A549 (cell line): ENCODE measurements at regions not wholly inside any gene's neighbourhood (a gene's known extent, or its start where the extent isn't known, plus 50 kb on each side); places are given as distances from the start of the nearest gene placed in this dataset.
"Not testable (repeated sequence)": the region's sequence is repeated elsewhere in the genome, so short reads cannot be mapped to it uniquely, and the experiment has no call there.

Source experiments
- ATAC-seq, 2 experiments: fragments of 200-7000 bp in 1 of 2; fragments of >200 bp in 1 of 2; cut with Nextera tagmentation in 1 of 2; cut with Tn5 transposase in 1 of 2; 3 replicates each; pipeline versions ENCODE4 v1.8.0 to v1.9.1; 2018 to 2020; ENCODE audit warnings: mild to moderate bottlenecking in 1 of 2, moderate library complexity in 1 of 2
- CTCF ChIA-PET: fragments of 300-600 bp; sonication (Branson Sonifier 250); formaldehyde crosslinking; extraction: SDS; loops from one replicate; lab custom pipeline; 2021; ENCODE audit warnings: antibody characterized with exemption, inconsistent platforms; lab: Yijun Ruan, JAX
- POLR2A ChIA-PET: fragments of 350-600 bp; formaldehyde crosslinking; extraction: SDS; loops from one replicate; lab custom pipeline; 2021; ENCODE audit warnings: antibody characterized with exemption, inconsistent platforms; lab: Yijun Ruan, JAX
- DNase-seq, 2 experiments: peaks; one replicate each; pipeline versions ENCODE4 v3.0.0 to v3.0.0-alpha.2; 2011 to 2016; ENCODE audit warnings: low read depth in 1 of 2, low spot score in 1 of 2
- FAIRE-seq: peaks from 2 replicates; lab custom pipeline; 2011; peaks lifted over from hg19 to GRCh38; lab: Jason Lieb, UNC
- H3K27ac ChIP-seq, 2 experiments: fragments of >200 bp; sonication (Bioruptor Twin); formaldehyde crosslinking; 3 replicates each; pipeline ENCODE4 v1.5.1; 2016 to 2017
- H3K4me1 ChIP-seq: fragments of >200 bp; sonication (Bioruptor Twin); formaldehyde crosslinking; 3 replicates; pipeline ENCODE4 v1.6.1; 2016
- H3K4me2 ChIP-seq: fragments of >200 bp; sonication (Bioruptor Twin); formaldehyde crosslinking; 3 replicates; pipeline ENCODE4 v1.6.1; 2016
- H3K4me3 ChIP-seq: fragments of >200 bp; sonication (Bioruptor Twin); formaldehyde crosslinking; 3 replicates; pipeline ENCODE4 v1.5.1; 2016
- H3K9me3 ChIP-seq: fragments of >200 bp; sonication (Bioruptor Twin); formaldehyde crosslinking; 3 replicates; pipeline ENCODE4 v1.6.1; 2016
- BCL3 ChIP-seq: fragments of >200 bp; sonication (Bioruptor Twin); formaldehyde crosslinking; IDR thresholded peaks from 3 replicates; pipeline ENCODE4 v1.6.1; 2016
- CBX2 ChIP-seq: fragments of 200-600 bp; sonication (generic); IDR thresholded peaks from 2 replicates; pipeline ENCODE4 v1.6.1; 2016; ENCODE audit warnings: low read depth, mild to moderate bottlenecking, borderline replicate concordance
- CBX8 ChIP-seq: fragments of 200-600 bp; sonication (generic); IDR thresholded peaks from 2 replicates; pipeline ENCODE4 v1.6.1; 2016
- CHD2 ChIP-seq: fragments of 150-350 bp; IDR thresholded peaks from 2 replicates; pipeline ENCODE4 v1.6.1; 2014; ENCODE audit warnings: low read length; ENCODE audit not compliant: partially characterized antibody
- EP300 ChIP-seq, 2 experiments: fragments of >200 bp; sonication (Bioruptor Twin); formaldehyde crosslinking; IDR thresholded peaks; 2 replicates in 1 of 2; 3 replicates in 1 of 2; pipeline ENCODE4 v1.6.1; 2016 to 2017
- ESRRA ChIP-seq: fragments of 150-350 bp; IDR thresholded peaks from 2 replicates; pipeline ENCODE4 v1.6.1; 2014; ENCODE audit warnings: mild to moderate bottlenecking, low read length, borderline replicate concordance
- GATA3 ChIP-seq: IDR thresholded peaks from 2 replicates; pipeline ENCODE4 v1.6.1; 2012; ENCODE audit warnings: borderline replicate concordance
- HDAC2 ChIP-seq: fragments of 200-600 bp; sonication (generic); IDR thresholded peaks from 2 replicates; pipeline ENCODE4 v1.6.1; 2016
- HEYL ChIP-seq: fragments of 250-450 bp; sonication (Bioruptor Pico); IDR thresholded peaks from 2 replicates; pipeline ENCODE4 v1.8.0; 2021; ENCODE audit warnings: mild to moderate bottlenecking, moderate library complexity
- HOXB13 ChIP-seq: fragments of 250-450 bp; sonication (Bioruptor Pico); IDR thresholded peaks from 2 replicates; pipeline ENCODE4 v1.5.0; 2020; ENCODE audit warnings: low read depth, mild to moderate bottlenecking, moderate library complexity
- MAFK ChIP-seq: fragments of 450-650 bp; IDR thresholded peaks from 2 replicates; pipeline ENCODE4 v1.6.1; 2014; ENCODE audit not compliant: partially characterized antibody
- MAZ ChIP-seq: fragments of 150-350 bp; IDR thresholded peaks from 2 replicates; pipeline ENCODE4 v1.6.1; 2014; ENCODE audit warnings: antibody characterized with exemption, low read depth, low read length, borderline replicate concordance
- MYC ChIP-seq: IDR thresholded peaks from 2 replicates; pipeline ENCODE4 v1.6.1; 2012; ENCODE audit warnings: mild to moderate bottlenecking, inconsistent platforms, low read length, improper control_type of control experiment, borderline replicate concordance
- NFE2L2 ChIP-seq: fragments of 150-350 bp; conservative IDR thresholded peaks from 2 replicates; pipeline ENCODE4 v1.6.1; 2014; ENCODE audit warnings: low read length
- NPAS2 ChIP-seq: fragments of 250-450 bp; sonication (Bioruptor Pico); IDR thresholded peaks from 2 replicates; pipeline ENCODE4 v1.8.0; 2022; ENCODE audit warnings: mild to moderate bottlenecking, moderate library complexity, borderline replicate concordance
- PBX3 ChIP-seq: IDR thresholded peaks from 2 replicates; pipeline ENCODE4 v1.6.1; 2012
- RAD21 ChIP-seq, 2 experiments: fragments of >200 bp in 1 of 2; sonication (Bioruptor Twin) in 1 of 2; formaldehyde crosslinking in 1 of 2; IDR thresholded peaks in 1 of 2; conservative IDR thresholded peaks in 1 of 2; 2 replicates in 1 of 2; 3 replicates in 1 of 2; pipeline ENCODE4 v1.6.1; 2012 to 2018; ENCODE audit warnings: inconsistent platforms in 1 of 2
- RCOR1 ChIP-seq: fragments of 150-350 bp; IDR thresholded peaks from 2 replicates; pipeline ENCODE4 v1.6.1; 2014; ENCODE audit warnings: antibody characterized with exemption, low read length, low read depth
- RFX5 ChIP-seq: fragments of 450-650 bp; IDR thresholded peaks from 2 replicates; pipeline ENCODE4 v1.7.1; 2014; ENCODE audit warnings: antibody characterized with exemption, mild to moderate bottlenecking, moderate library complexity
- SREBF2 ChIP-seq: fragments of 450-650 bp; IDR thresholded peaks from 2 replicates; pipeline ENCODE4 v1.6.1; 2014; ENCODE audit warnings: mild to moderate bottlenecking, moderate library complexity
- WGBS: methylation state at CpG from one replicate; pipeline ENCODE4 v1.1.6; 2017; ENCODE audit errors: missing lambda C conversion rate; 5-methylcytosine and 5-hydroxymethylcytosine counted together

GRCh38 chr5:17105744-17106418 is 111.5 kb upstream of the BASP1 start:
- WGBS: 65% methylated on average over 5 of the region's 5 CpGs
- peak overlapping the region in 1 of 2 experiments; percentile 28; a peak in 3 of 6 replicates for H3K27ac ChIP-seq
- no peak for FAIRE-seq
- CTCF ChIA-PET: interaction anchor here (0.7 to 1.4 kb wide), 4 partner anchors 9 to 172 kb away, joined by 3 to 4 read pairs (median 4); no protein-coding TSS in a partner anchor
- TF ChIP-seq BCL3: no peak
- no peak for TF ChIP-seq CBX2
- TF ChIP-seq RCOR1: no peak
- no peak for TF ChIP-seq GATA3
- TF ChIP-seq MYC: no peak
- TF ChIP-seq, all 56 proteins: peak for 0
- Histone ChIP-seq H3K4me3 (no peak overlapping the region), H3K4me1 (peaks cover 8% of the 10 kb centered on the region), H3K9me3 (no peaks in the 10 kb centered on the region), H3K4me2 (no peak overlapping the region)
- POLR2A ChIA-PET: no interaction called here
- ATAC-seq: peak; percentile 30 to 61; a peak in 3 of 6 replicates
- DNase-seq: no peak

GRCh38 chr5:17106521-17106920 is 110.9 kb upstream of the BASP1 start:
- peak overlapping the region in 1 of 2 experiments; percentile 28; a peak in 1 of 6 replicates for H3K27ac ChIP-seq
- FAIRE-seq (no peak), ATAC-seq (no peak), DNase-seq (no peak)
- ChIA-PET POLR2A (no interaction called here), CTCF (interaction anchor here (0.7 to 1.4 kb wide), 3 partner anchors 8 to 173 kb away, joined by 3 to 4 read pairs (median 4); no protein-coding TSS in a partner anchor)
- no peak for TF ChIP-seq HDAC2
- no peak for TF ChIP-seq RCOR1
- no peak for TF ChIP-seq ESRRA
- TF ChIP-seq HEYL: no peak
- H3K4me1 ChIP-seq: peaks cover 15% of the 10 kb centered on the region
- no peak overlapping the region for H3K4me3 ChIP-seq
- WGBS: 92% methylated on average over 4 of the region's 4 CpGs
- no peak overlapping the region for H3K4me2 ChIP-seq
- no peaks in the 10 kb centered on the region for H3K9me3 ChIP-seq

- H3K4me3 ChIP-seq, FAIRE-seq, H3K9me3 ChIP-seq, POLR2A ChIA-PET: not testable (repeated sequence)
- ATAC-seq (peak in 1 of 2 experiments; percentile 57; a peak in 3 of 6 replicates), DNase-seq (peak in 1 of 2 experiments; percentile 78)
- Histone ChIP-seq H3K4me1 (peaks cover 59% of the 10 kb centered on the region), H3K27ac (peak overlapping the region; percentile 76 to 92)
- CTCF ChIA-PET: interaction anchor here (0.9 to 2.0 kb wide), 3 partner anchors 21 to 78 kb away, joined by 4 to 10 read pairs (median 4); no protein-coding TSS in a partner anchor
- TF ChIP-seq RFX5 (0 out of 2 replicates have a peak, but pooled peaks have one; percentile 35), MAFK (peak; percentile 96), HOXB13 (CRISPR knock-in tag) (peak; percentile 21; the same call in 1 of the 2 replicates)
- TF ChIP-seq, all 56 proteins: peak for 3; not testable (repeated sequence) for 53
- 47% methylated on average over 3 of the region's 3 CpGs for whole genome bisulfite sequencing
- H3K4me2 ChIP-seq: peak overlapping the region; percentile 70; the same call in 2 of the 3 replicates
Measured at GRCh38 chr5:17112091-17112716, 105.2 kb upstream of the BASP1 start.

- WGBS: 6% methylated on average over 9 of the region's 9 CpGs
- TF ChIP-seq MAFK (no peak), SREBF2 (no peak), NPAS2 (no peak), PBX3 (peak; percentile 41; the same call in 1 of the 2 replicates), CBX8 (no peak), ESRRA (no peak), RCOR1 (no peak), BCL3 (0 out of 3 replicates have a peak, but pooled peaks have one; percentile 47), EP300 (IDR thresholded peaks at IDR 0.05) (peak; percentile 67 to 89; a peak in 3 of 5 replicates), RAD21 (conservative IDR thresholded peaks at IDR 0.05 in 1 of 2, IDR thresholded peaks at IDR 0.05 in 1 of 2) (peak; percentile 17 to 36), NFE2L2 (no peak), CHD2 (no peak), GATA3 (peak; percentile 95), RFX5 (no peak), MAZ (no peak)
Measured at GRCh38 chr5:17113174-17113958, 104.1 kb upstream of the BASP1 start.

More at GRCh38 chr5:17113174-17113958, 104.1 kb upstream of the BASP1 start:
- DNase-seq: peak; percentile 55 to 95
- peak overlapping the region; percentile 70 for H3K4me2 ChIP-seq
- peak overlapping the region; percentile 7; the same call in 1 of the 3 replicates for H3K4me3 ChIP-seq
- peak overlapping the region; percentile 76 to 92 for H3K27ac ChIP-seq
- peak; percentile 86 to 88 for ATAC-seq
- ChIA-PET CTCF (interaction anchor here (0.8 to 3.2 kb wide), 10 partner anchors 11 to 182 kb away, joined by 3 to 24 read pairs (median 4); no protein-coding TSS in a partner anchor), POLR2A (no interaction called here)
- peak; percentile 7 for FAIRE-seq
- H3K9me3 ChIP-seq: no peaks in the 10 kb centered on the region; the same call in 2 of the 3 replicates
- H3K4me1 ChIP-seq: peaks cover 68% of the 10 kb centered on the region
